H9 (cell line): ENCODE measurements at regions not wholly inside any gene's neighbourhood (a gene's known extent, or its start where the extent isn't known, plus 50 kb on each side); places are given as distances from the start of the nearest gene placed in this dataset.

ENCODE experiments used
- DNase-seq: peaks from one replicate; pipeline ENCODE4 v3.0.0-alpha.2; 2017
- H2AFZ ChIP-seq: one replicate; pipeline ENCODE4 v1.6.1; 2013; ENCODE audit warnings: mild to moderate bottlenecking, low read length, control low read depth, moderate library complexity
- H2AK5ac ChIP-seq: 2 replicates; pipeline ENCODE4 v1.6.1; 2013; ENCODE audit warnings: low read length, control low read depth, mixed read lengths; ENCODE audit not compliant: insufficient read length
- H2BK120ac ChIP-seq: one replicate; pipeline ENCODE4 v1.6.1; 2013; ENCODE audit warnings: low read depth, mild to moderate bottlenecking, low read length, control low read depth, inconsistent platforms; ENCODE audit not compliant: poor library complexity, severe bottlenecking
- H2BK12ac ChIP-seq: 2 replicates; pipeline ENCODE4 v1.6.1; 2013; ENCODE audit warnings: low read length, control low read depth, mixed read lengths, low read depth; ENCODE audit not compliant: insufficient read length
- H2BK15ac ChIP-seq: 2 replicates; pipeline ENCODE4 v1.6.1; 2013; ENCODE audit warnings: low read depth, low read length, control low read depth
- H2BK20ac ChIP-seq: one replicate; pipeline ENCODE4 v1.6.1; 2013; ENCODE audit warnings: low read depth, mild to moderate bottlenecking, low read length, control low read depth, inconsistent platforms; ENCODE audit not compliant: poor library complexity, severe bottlenecking
- H2BK5ac ChIP-seq: 2 replicates; pipeline ENCODE4 v1.6.1; 2013; ENCODE audit warnings: low read length, control low read depth, mixed read lengths; ENCODE audit not compliant: insufficient read length
- H3K14ac ChIP-seq: 2 replicates; pipeline ENCODE4 v1.6.1; 2013; ENCODE audit warnings: low read length, control low read depth; ENCODE audit not compliant: insufficient read depth
- H3K18ac ChIP-seq: 2 replicates; pipeline ENCODE4 v1.6.1; 2013; ENCODE audit warnings: low read depth, mild to moderate bottlenecking, mixed read lengths, low read length, control low read depth; ENCODE audit not compliant: insufficient read length
- H3K23ac ChIP-seq: 2 replicates; pipeline ENCODE4 v1.6.1; 2013; ENCODE audit warnings: low read length, control low read depth, mixed read lengths, low read depth; ENCODE audit not compliant: insufficient read length
- H3K23me2 ChIP-seq: 2 replicates; pipeline ENCODE4 v1.6.1; 2013; ENCODE audit warnings: low read depth, mild to moderate bottlenecking, mixed read lengths, low read length, control low read depth; ENCODE audit not compliant: insufficient read length, poor library complexity, severe bottlenecking
- H3K27ac ChIP-seq: 2 replicates; pipeline ENCODE4 v1.5.1; 2013; ENCODE audit warnings: low read length, control low read depth, mixed read lengths, low read depth; ENCODE audit not compliant: insufficient read length
- H3K27me3 ChIP-seq: 2 replicates; pipeline ENCODE4 v1.6.1; 2013; ENCODE audit warnings: low read length, control low read depth, inconsistent platforms; ENCODE audit not compliant: insufficient read depth
- H3K4ac ChIP-seq: 2 replicates; pipeline ENCODE4 v1.6.1; 2013; ENCODE audit warnings: low read depth, mild to moderate bottlenecking, control low read depth, inconsistent platforms, low read length, moderate library complexity
- H3K4me1 ChIP-seq: 2 replicates; pipeline ENCODE4 v1.6.1; 2013; ENCODE audit warnings: low read length, control low read depth, inconsistent platforms; ENCODE audit not compliant: insufficient read depth
- H3K4me2 ChIP-seq: 2 replicates; pipeline ENCODE4 v1.6.1; 2013; ENCODE audit warnings: low read length, control low read depth, mixed read lengths; ENCODE audit not compliant: insufficient read length, insufficient read depth
- H3K56ac ChIP-seq: 2 replicates; pipeline ENCODE4 v1.6.1; 2013; ENCODE audit warnings: low read depth, mild to moderate bottlenecking, mixed read lengths, low read length, control low read depth; ENCODE audit not compliant: insufficient read length
- H3K79me1 ChIP-seq: 2 replicates; pipeline ENCODE4 v1.6.1; 2013; ENCODE audit warnings: low read depth, mild to moderate bottlenecking, moderate library complexity, low read length, control low read depth, inconsistent platforms; ENCODE audit not compliant: insufficient read depth, poor library complexity, severe bottlenecking
- H3K79me2 ChIP-seq: 2 replicates; pipeline ENCODE4 v1.6.1; 2013; ENCODE audit warnings: low read length, control low read depth, inconsistent platforms; ENCODE audit not compliant: insufficient read depth
- H3K9ac ChIP-seq: 2 replicates; pipeline ENCODE4 v1.6.1; 2013; ENCODE audit warnings: low read length, control low read depth, mixed read lengths; ENCODE audit not compliant: insufficient read length; ENCODE audit errors: extremely low read depth
- H3K9me3 ChIP-seq: one replicate; pipeline ENCODE4 v1.6.1; 2013; ENCODE audit warnings: low read depth, low read length, inconsistent platforms; ENCODE audit not compliant: control insufficient read depth
- H3T11ph ChIP-seq: one replicate; pipeline ENCODE4 v1.6.1; 2013; ENCODE audit warnings: mild to moderate bottlenecking, low read length, control low read depth, inconsistent platforms
- H4K20me1 ChIP-seq: one replicate; pipeline ENCODE4 v1.6.1; 2013; ENCODE audit not compliant: control insufficient read depth, insufficient read length, insufficient read depth
- H4K5ac ChIP-seq: 2 replicates; pipeline ENCODE4 v1.6.1; 2013; ENCODE audit warnings: low read depth, mild to moderate bottlenecking, mixed read lengths, low read length, control low read depth; ENCODE audit not compliant: insufficient read length
- H4K8ac ChIP-seq: replicated peaks from 2 replicates; pipeline ENCODE4 v1.6.1; 2013; ENCODE audit warnings: low read length, control low read depth, mixed read lengths, low read depth; ENCODE audit not compliant: insufficient read length
- H4K91ac ChIP-seq: 2 replicates; pipeline ENCODE4 v1.6.1; 2013; ENCODE audit warnings: low read depth, mild to moderate bottlenecking, moderate library complexity, mixed read lengths, low read length, control low read depth; ENCODE audit not compliant: insufficient read length
- H3K27ac Mint-ChIP-seq, 3 experiments: 2 replicates in 2 of 3; 3 replicates in 1 of 3; pipeline ENCODE4 v1.8.0; 2020 to 2021; ENCODE audit warnings: mixed read lengths in 3 of 3, mild to moderate bottlenecking in 1 of 3, moderate library complexity in 1 of 3
- H3K27me3 Mint-ChIP-seq: 2 replicates; pipeline ENCODE4 v1.8.0; 2021; ENCODE audit warnings: low read depth, mild to moderate bottlenecking, moderate library complexity, mixed read lengths
- H3K36me3 Mint-ChIP-seq, 3 experiments: 2 replicates in 2 of 3; 3 replicates in 1 of 3; pipeline ENCODE4 v1.8.0; 2020 to 2021; ENCODE audit warnings: low read depth in 3 of 3, mixed read lengths in 3 of 3; ENCODE audit not compliant: insufficient read depth in 1 of 3
- H3K4me1 Mint-ChIP-seq, 2 experiments: 2 replicates each; pipeline ENCODE4 v1.8.0; 2020; ENCODE audit warnings: mixed read lengths in 2 of 2
- H3K4me3 Mint-ChIP-seq, 2 experiments: 2 replicates in 1 of 2; 3 replicates in 1 of 2; pipeline ENCODE4 v1.8.0; 2020 to 2021; ENCODE audit warnings: mild to moderate bottlenecking in 2 of 2, mixed read lengths in 2 of 2, moderate library complexity in 1 of 2
- H3K9me3 Mint-ChIP-seq, 2 experiments: 2 replicates in 1 of 2; 3 replicates in 1 of 2; pipeline ENCODE4 v1.8.0; 2020; ENCODE audit warnings: mild to moderate bottlenecking in 2 of 2, mixed read lengths in 2 of 2, moderate library complexity in 1 of 2
- WGBS: extraction: QIAGEN DNeasy Blood & Tissue Kit; methylation state at CpG from one replicate; pipeline ENCODE4 v1.1.7; 2013; ENCODE audit warnings: missing lambda C conversion rate, low lambda C conversion rate, mixed read lengths; ENCODE audit not compliant: insufficient read length; ENCODE audit errors: extremely low coverage; 5-methylcytosine and 5-hydroxymethylcytosine counted together
- TF ChIP-seq, protein P1 (sequence below): fragments of 200-600 bp; sonication (generic); conservative IDR thresholded peaks from 3 replicates; pipeline ENCODE4 v1.8.0; 2021; ENCODE audit warnings: antibody characterized with exemption, mild to moderate bottlenecking

DNA sequence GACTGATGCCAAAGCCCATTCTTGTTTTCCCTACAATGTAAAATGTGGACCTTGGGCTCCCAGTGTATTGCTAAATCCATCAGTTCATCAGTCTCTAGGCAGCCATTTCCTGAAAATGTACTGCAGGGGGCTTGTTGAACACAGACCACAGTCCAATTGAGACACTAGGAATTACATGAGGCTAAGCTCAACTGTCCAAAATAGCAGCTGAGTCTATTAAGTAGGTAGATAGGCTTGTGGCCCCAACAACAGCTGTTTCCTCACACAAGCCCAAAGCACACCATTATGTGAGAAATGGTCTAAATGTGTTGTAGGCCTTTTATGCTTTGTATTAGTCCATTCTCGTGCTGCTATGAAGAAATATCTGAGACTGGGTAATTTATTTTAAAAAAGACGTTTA lies 60.0 kb upstream of the PAK3 start:
- peaks cover 11 to 13% of the 10 kb centered on the region in 2 experiments for H3K4me1 Mint-ChIP-seq
- Histone ChIP-seq H2BK12ac (no peak overlapping the region), H3K23me2 (no peaks in the 10 kb centered on the region), H3K4me2 (no peak overlapping the region), H3K56ac (no peak overlapping the region), H3K14ac (no peak overlapping the region), H3K79me1 (no peaks in the 10 kb centered on the region), H4K91ac (no peak overlapping the region), H4K5ac (no peak overlapping the region), H3K27me3 (no peaks in the 10 kb centered on the region), H2AFZ (no peak overlapping the region), H3K9ac (no peak overlapping the region), H3K4ac (no peak overlapping the region), H3K4me1 (no peaks in the 10 kb centered on the region), H3K23ac (no peak overlapping the region), H2BK5ac (no peak overlapping the region), H2BK15ac (no peak overlapping the region), H3K18ac (no peak overlapping the region), H3K9me3 (no peaks in the 10 kb centered on the region), H4K8ac (no peak overlapping the region), H2AK5ac (no peak overlapping the region), H4K20me1 (no peaks in the 10 kb centered on the region), H3K27ac (no peak overlapping the region), H3K79me2 (no peaks in the 10 kb centered on the region), H2BK20ac (no peak overlapping the region), H2BK120ac (no peak overlapping the region), H3T11ph (no peak overlapping the region)
- no peak overlapping the region for H3K4me3 Mint-ChIP-seq
- no CpG with 5 or more reads among the region's 2 CpGs for WGBS
- no peak for DNase-seq
- TF ChIP-seq, protein P1, sequence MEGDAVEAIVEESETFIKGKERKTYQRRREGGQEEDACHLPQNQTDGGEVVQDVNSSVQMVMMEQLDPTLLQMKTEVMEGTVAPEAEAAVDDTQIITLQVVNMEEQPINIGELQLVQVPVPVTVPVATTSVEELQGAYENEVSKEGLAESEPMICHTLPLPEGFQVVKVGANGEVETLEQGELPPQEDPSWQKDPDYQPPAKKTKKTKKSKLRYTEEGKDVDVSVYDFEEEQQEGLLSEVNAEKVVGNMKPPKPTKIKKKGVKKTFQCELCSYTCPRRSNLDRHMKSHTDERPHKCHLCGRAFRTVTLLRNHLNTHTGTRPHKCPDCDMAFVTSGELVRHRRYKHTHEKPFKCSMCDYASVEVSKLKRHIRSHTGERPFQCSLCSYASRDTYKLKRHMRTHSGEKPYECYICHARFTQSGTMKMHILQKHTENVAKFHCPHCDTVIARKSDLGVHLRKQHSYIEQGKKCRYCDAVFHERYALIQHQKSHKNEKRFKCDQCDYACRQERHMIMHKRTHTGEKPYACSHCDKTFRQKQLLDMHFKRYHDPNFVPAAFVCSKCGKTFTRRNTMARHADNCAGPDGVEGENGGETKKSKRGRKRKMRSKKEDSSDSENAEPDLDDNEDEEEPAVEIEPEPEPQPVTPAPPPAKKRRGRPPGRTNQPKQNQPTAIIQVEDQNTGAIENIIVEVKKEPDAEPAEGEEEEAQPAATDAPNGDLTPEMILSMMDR = no peak
- H3K27ac Mint-ChIP-seq = no peak overlapping the region
- no peaks in the 10 kb centered on the region for H3K36me3 Mint-ChIP-seq
- no peaks in the 10 kb centered on the region for H3K9me3 Mint-ChIP-seq
- peaks cover 2% of the 10 kb centered on the region for H3K27me3 Mint-ChIP-seq
